Neural cell (in vitro differentiated cells): ENCODE measurements at regions not wholly inside any gene's neighbourhood (a gene's known extent, or its start where the extent isn't known, plus 50 kb on each side); places are given as distances from the start of the nearest gene placed in this dataset.

Experiments used
- H2AFZ ChIP-seq: fragments of 200-600, 300-800 bp; sonication (generic), shearing (Covaris generic); 2 replicates; pipeline ENCODE4 v1.6.0; 2014; ENCODE audit warnings: low read depth, mild to moderate bottlenecking, antibody characterized with exemption, low read length, moderate library complexity
- H3F3A ChIP-seq: fragments of 200-600 bp; shearing (Covaris generic); 2 replicates; pipeline ENCODE4 v1.6.1; 2016; ENCODE audit warnings: mild to moderate bottlenecking, moderate library complexity, mixed read lengths, antibody characterized with exemption, low read length; ENCODE audit not compliant: insufficient read depth, poor library complexity, severe bottlenecking
- H3K27ac ChIP-seq: fragments of 200-600, 300-800 bp; sonication (generic), shearing (Covaris generic); 2 replicates; pipeline ENCODE4 v1.5.1; 2014; ENCODE audit warnings: mild to moderate bottlenecking, low read length, moderate library complexity
- H3K27me3 ChIP-seq: fragments of 300-800, 200-600 bp; sonication (generic), shearing (Covaris generic); 2 replicates; pipeline ENCODE4 v1.6.0; 2014; ENCODE audit warnings: mild to moderate bottlenecking, low read depth, low read length, moderate library complexity; ENCODE audit not compliant: insufficient read depth
- H3K36me3 ChIP-seq: fragments of 300-800, 200-600 bp; sonication (generic), shearing (Covaris generic); 2 replicates; pipeline ENCODE4 v1.5.1; 2014; ENCODE audit warnings: mild to moderate bottlenecking, antibody characterized with exemption, low read length, moderate library complexity; ENCODE audit not compliant: insufficient read depth
- H3K4me2 ChIP-seq: fragments of 300-800, 200-600 bp; sonication (generic), shearing (Covaris generic); 2 replicates; pipeline ENCODE4 v1.6.0; 2014; ENCODE audit warnings: mild to moderate bottlenecking, low read length
- H3K4me3 ChIP-seq: fragments of 300-800, 200-600 bp; sonication (generic), shearing (Covaris generic); 2 replicates; pipeline ENCODE4 v1.5.1; 2014; ENCODE audit warnings: mild to moderate bottlenecking, low read length, moderate library complexity
- H3K79me2 ChIP-seq: fragments of 200-600 bp; shearing (Covaris generic); replicated peaks from 2 replicates; pipeline ENCODE4 v1.6.0; 2014; ENCODE audit warnings: mild to moderate bottlenecking, low read length, moderate library complexity; ENCODE audit not compliant: insufficient read depth
- H3K9ac ChIP-seq: fragments of 300-800, 200-600 bp; sonication (generic), shearing (Covaris generic); 2 replicates; pipeline ENCODE4 v1.6.1; 2016; ENCODE audit warnings: mild to moderate bottlenecking, low read length, mixed read lengths
- H3K9me2 ChIP-seq: fragments of 200-600 bp; shearing (Covaris generic); 2 replicates; pipeline ENCODE4 v1.6.1; 2016; ENCODE audit warnings: mild to moderate bottlenecking, low read length, mixed read lengths; ENCODE audit not compliant: insufficient read depth
- H3K9me3 ChIP-seq: fragments of 200-600, 300-800 bp; sonication (generic), shearing (Covaris generic); 2 replicates; pipeline ENCODE4 v1.6.1; 2016; ENCODE audit warnings: mild to moderate bottlenecking, mixed run types, low read length, moderate library complexity, mixed read lengths
- H4K20me1 ChIP-seq: fragments of 200-600 bp; shearing (Covaris generic); 2 replicates; pipeline ENCODE4 v1.6.1; 2016; ENCODE audit warnings: mild to moderate bottlenecking, mixed run types; ENCODE audit not compliant: insufficient read depth
- EP300 ChIP-seq: fragments of 450-650 bp; conservative IDR thresholded peaks from 2 replicates; pipeline ENCODE4 v1.6.1; 2014; ENCODE audit warnings: antibody characterized with exemption, mild to moderate bottlenecking, moderate library complexity; ENCODE audit not compliant: poor library complexity, severe bottlenecking
- EZH2 ChIP-seq: fragments of 200-600, 300-800 bp; shearing (Covaris generic), sonication (generic); IDR thresholded peaks from 2 replicates; pipeline ENCODE4 v1.6.1; 2014; ENCODE audit warnings: antibody characterized with exemption, low read length, borderline replicate concordance, mild to moderate bottlenecking; ENCODE audit not compliant: insufficient read depth, poor library complexity, severe bottlenecking
- MXI1 ChIP-seq: fragments of 450-650 bp; conservative IDR thresholded peaks from 2 replicates; pipeline ENCODE4 v1.6.1; 2014; ENCODE audit warnings: antibody characterized with exemption, mild to moderate bottlenecking; ENCODE audit not compliant: poor library complexity, severe bottlenecking
- POLR2AphosphoS5 ChIP-seq: IDR thresholded peaks from 2 replicates; pipeline ENCODE4 v1.6.1; 2012
- RAD21 ChIP-seq: fragments of 450-650 bp; conservative IDR thresholded peaks from 2 replicates; pipeline ENCODE4 v1.6.1; 2014; ENCODE audit warnings: antibody characterized with exemption, mild to moderate bottlenecking, moderate library complexity
- SMC3 ChIP-seq: fragments of 450-650 bp; conservative IDR thresholded peaks from 2 replicates; pipeline ENCODE4 v1.6.1; 2014; ENCODE audit warnings: antibody characterized with exemption, mild to moderate bottlenecking, moderate library complexity; ENCODE audit not compliant: poor library complexity
- TAF1 ChIP-seq: IDR thresholded peaks from 2 replicates; pipeline ENCODE4 v1.6.1; 2012; ENCODE audit warnings: low read depth
- TF ChIP-seq, protein P1 (sequence below): fragments of 450-650 bp; IDR thresholded peaks from 2 replicates; pipeline ENCODE4 v1.5.1; 2014; ENCODE audit warnings: antibody characterized with exemption, mild to moderate bottlenecking, moderate library complexity; ENCODE audit not compliant: poor library complexity, severe bottlenecking
- TF ChIP-seq, protein P2 (sequence below): IDR thresholded peaks from 2 replicates; pipeline ENCODE4 v1.6.1; 2012; ENCODE audit warnings: borderline replicate concordance

DNA sequence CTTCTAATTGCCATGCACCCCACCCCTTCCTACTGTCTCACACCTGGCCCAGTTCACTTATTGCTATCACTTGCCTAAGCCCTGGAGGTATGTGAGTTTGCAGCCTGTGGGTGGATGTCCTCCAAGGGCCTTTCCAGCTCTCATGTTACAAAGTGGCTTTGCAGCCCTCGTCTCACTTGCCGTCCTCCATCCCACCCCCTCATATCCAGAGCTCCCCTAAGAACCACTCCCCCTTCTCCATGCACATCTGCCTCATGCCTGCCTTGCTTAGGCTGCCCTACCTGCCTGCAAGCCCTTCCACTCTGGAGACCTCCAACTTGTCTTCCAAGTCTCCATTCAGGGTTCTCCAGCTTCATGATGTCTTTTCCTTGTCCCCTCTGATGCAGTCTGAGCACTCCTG is 119.4 kb upstream of the NLRP1 start:
- Histone ChIP-seq H3K4me2 (no peak overlapping the region), H2AFZ (no peak overlapping the region), H3K79me2 (no peaks in the 10 kb centered on the region), H3K9ac (no peak overlapping the region), H3K27ac (no peak overlapping the region), H3K9me2 (no peaks in the 10 kb centered on the region), H3F3A (no peaks in the 10 kb centered on the region), H3K9me3 (no peaks in the 10 kb centered on the region), H3K4me3 (no peak overlapping the region), H4K20me1 (no peaks in the 10 kb centered on the region), H3K27me3 (no peaks in the 10 kb centered on the region), H3K36me3 (no peaks in the 10 kb centered on the region)
- TF ChIP-seq SMC3: no peak
- no peak for TF ChIP-seq EZH2
- no peak for TF ChIP-seq TAF1
- no peak for TF ChIP-seq EP300
- TF ChIP-seq, protein P1, sequence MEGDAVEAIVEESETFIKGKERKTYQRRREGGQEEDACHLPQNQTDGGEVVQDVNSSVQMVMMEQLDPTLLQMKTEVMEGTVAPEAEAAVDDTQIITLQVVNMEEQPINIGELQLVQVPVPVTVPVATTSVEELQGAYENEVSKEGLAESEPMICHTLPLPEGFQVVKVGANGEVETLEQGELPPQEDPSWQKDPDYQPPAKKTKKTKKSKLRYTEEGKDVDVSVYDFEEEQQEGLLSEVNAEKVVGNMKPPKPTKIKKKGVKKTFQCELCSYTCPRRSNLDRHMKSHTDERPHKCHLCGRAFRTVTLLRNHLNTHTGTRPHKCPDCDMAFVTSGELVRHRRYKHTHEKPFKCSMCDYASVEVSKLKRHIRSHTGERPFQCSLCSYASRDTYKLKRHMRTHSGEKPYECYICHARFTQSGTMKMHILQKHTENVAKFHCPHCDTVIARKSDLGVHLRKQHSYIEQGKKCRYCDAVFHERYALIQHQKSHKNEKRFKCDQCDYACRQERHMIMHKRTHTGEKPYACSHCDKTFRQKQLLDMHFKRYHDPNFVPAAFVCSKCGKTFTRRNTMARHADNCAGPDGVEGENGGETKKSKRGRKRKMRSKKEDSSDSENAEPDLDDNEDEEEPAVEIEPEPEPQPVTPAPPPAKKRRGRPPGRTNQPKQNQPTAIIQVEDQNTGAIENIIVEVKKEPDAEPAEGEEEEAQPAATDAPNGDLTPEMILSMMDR: no peak
- TF ChIP-seq RAD21: no peak
- TF ChIP-seq, protein P2, sequence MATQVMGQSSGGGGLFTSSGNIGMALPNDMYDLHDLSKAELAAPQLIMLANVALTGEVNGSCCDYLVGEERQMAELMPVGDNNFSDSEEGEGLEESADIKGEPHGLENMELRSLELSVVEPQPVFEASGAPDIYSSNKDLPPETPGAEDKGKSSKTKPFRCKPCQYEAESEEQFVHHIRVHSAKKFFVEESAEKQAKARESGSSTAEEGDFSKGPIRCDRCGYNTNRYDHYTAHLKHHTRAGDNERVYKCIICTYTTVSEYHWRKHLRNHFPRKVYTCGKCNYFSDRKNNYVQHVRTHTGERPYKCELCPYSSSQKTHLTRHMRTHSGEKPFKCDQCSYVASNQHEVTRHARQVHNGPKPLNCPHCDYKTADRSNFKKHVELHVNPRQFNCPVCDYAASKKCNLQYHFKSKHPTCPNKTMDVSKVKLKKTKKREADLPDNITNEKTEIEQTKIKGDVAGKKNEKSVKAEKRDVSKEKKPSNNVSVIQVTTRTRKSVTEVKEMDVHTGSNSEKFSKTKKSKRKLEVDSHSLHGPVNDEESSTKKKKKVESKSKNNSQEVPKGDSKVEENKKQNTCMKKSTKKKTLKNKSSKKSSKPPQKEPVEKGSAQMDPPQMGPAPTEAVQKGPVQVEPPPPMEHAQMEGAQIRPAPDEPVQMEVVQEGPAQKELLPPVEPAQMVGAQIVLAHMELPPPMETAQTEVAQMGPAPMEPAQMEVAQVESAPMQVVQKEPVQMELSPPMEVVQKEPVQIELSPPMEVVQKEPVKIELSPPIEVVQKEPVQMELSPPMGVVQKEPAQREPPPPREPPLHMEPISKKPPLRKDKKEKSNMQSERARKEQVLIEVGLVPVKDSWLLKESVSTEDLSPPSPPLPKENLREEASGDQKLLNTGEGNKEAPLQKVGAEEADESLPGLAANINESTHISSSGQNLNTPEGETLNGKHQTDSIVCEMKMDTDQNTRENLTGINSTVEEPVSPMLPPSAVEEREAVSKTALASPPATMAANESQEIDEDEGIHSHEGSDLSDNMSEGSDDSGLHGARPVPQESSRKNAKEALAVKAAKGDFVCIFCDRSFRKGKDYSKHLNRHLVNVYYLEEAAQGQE: no peak
- TF ChIP-seq MXI1: no peak
- no peak for TF ChIP-seq POLR2AphosphoS5

DNA sequence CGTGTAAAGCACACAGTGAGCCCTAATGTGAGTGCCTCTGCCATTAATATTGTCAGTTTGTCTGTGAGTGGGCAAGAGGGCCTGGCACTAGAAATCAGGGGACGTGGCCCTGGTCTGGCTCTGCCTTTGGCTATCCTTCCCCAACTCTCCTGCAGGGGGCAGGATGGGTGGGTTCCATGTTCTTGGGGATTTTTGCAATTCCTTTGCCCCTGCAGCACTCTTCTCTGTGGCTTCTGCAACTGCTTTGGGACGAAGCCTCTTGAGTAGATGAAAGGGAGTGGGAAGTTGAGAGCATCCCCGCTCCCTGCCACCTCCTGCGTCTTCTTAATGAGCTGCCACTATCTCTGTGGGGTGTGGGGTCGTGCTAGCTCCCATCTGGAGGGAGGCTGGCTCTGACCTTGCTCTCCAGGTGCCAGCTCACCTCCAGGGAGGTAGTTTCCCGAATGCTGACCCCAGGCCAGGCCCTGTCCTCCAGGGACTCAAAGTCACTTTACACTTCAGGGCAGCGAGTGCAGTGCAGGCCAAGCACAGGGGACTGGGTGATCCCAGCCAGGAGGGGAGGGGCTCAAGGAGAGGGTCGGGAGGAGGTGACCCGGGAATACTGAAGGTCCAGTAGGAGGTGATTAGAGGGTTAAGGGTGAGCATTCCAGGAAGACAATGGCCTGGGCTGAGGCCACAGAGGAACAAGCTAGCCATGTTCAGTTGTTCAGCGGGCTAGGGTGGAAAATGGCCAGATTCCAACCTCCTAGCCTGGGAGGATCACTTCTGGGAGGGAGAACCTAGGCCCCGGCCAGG is 121.0 kb upstream of the NLRP1 start:
- Histone ChIP-seq H3K9me2 (no peaks in the 10 kb centered on the region), H3K79me2 (no peaks in the 10 kb centered on the region), H3K4me2 (no peak overlapping the region), H4K20me1 (no peaks in the 10 kb centered on the region), H2AFZ (no peak overlapping the region), H3F3A (no peaks in the 10 kb centered on the region), H3K9ac (no peak overlapping the region), H3K4me3 (no peak overlapping the region), H3K27ac (no peak overlapping the region), H3K9me3 (no peaks in the 10 kb centered on the region), H3K27me3 (no peaks in the 10 kb centered on the region), H3K36me3 (no peaks in the 10 kb centered on the region)
- TF ChIP-seq RAD21 (no peak), TAF1 (no peak), EP300 (no peak), SMC3 (no peak), MXI1 (no peak)
- TF ChIP-seq, protein P1: no peak
- TF ChIP-seq, protein P2: no peak
